Upper lobe of right lung (tissue), 1 donor: ENCODE measurements at regions not wholly inside any gene's neighbourhood (a gene's known extent, or its start where the extent isn't known, plus 50 kb on each side); places are given as distances from the start of the nearest gene placed in this dataset.

Source experiments
- ATAC-seq: fragments of 200-7000 bp; cut with Tn5 transposase; one replicate; pipeline ENCODE4 v1.9.1; 2020; ENCODE audit warnings: mild to moderate bottlenecking, moderate library complexity
- DNase-seq: peaks from one replicate; pipeline ENCODE4 v3.0.0-alpha.2; 2020
- H3K27ac ChIP-seq: fragments of 200-600 bp; one replicate; pipeline ENCODE4 v1.8.0; 2022
- H3K27me3 ChIP-seq: fragments of 200-600 bp; one replicate; pipeline ENCODE4 v1.8.0; 2022; ENCODE audit warnings: mild to moderate bottlenecking
- H3K36me3 ChIP-seq: fragments of 200-600 bp; one replicate; pipeline ENCODE4 v1.8.0; 2022
- H3K4me1 ChIP-seq: fragments of 200-600 bp; one replicate; pipeline ENCODE4 v1.8.0; 2022
- H3K4me3 ChIP-seq: fragments of 200-600 bp; one replicate; pipeline ENCODE4 v1.8.0; 2022; ENCODE audit warnings: mild to moderate bottlenecking
- H3K9me3 ChIP-seq: fragments of 200-600 bp; one replicate; pipeline ENCODE4 v1.8.0; 2022
- CTCF ChIP-seq: fragments of 200-600 bp; IDR thresholded peaks from one replicate; pipeline ENCODE4 v1.8.0; 2022; ENCODE audit warnings: antibody characterized with exemption
- intact Hi-C: fragments of 100-400 bp; cut with DNase I; formaldehyde crosslinking; loops from one replicate; pipeline ENCODE4 v1.11.0; 2022
- donor health status: DM: no; HTN: yes; CAD: no; lungs with severe emphysema.

GRCh38 chr2:120817136-120817955 lies 81.7 kb downstream of the GLI2 start:
- no peak overlapping the region for H3K4me3 ChIP-seq
- DNase-seq (no peak), ATAC-seq (no peak)
- no peaks in the 10 kb centered on the region for H3K4me1 ChIP-seq
- H3K27me3 ChIP-seq, result no peaks in the 10 kb centered on the region
- no peaks in the 10 kb centered on the region for H3K36me3 ChIP-seq
- H3K27ac ChIP-seq, result no peak overlapping the region
- H3K9me3 ChIP-seq, result no peaks in the 10 kb centered on the region
- intact Hi-C loops, result no loop called here
- no peak for TF ChIP-seq CTCF

GRCh38 chr2:120817956-120818325 lies 82.3 kb downstream of the GLI2 start:
- Histone ChIP-seq H3K9me3 (no peaks in the 10 kb centered on the region), H3K36me3 (no peaks in the 10 kb centered on the region), H3K4me1 (no peaks in the 10 kb centered on the region), H3K4me3 (no peak overlapping the region), H3K27me3 (no peaks in the 10 kb centered on the region), H3K27ac (no peak overlapping the region)
- TF ChIP-seq CTCF, result no peak
- intact Hi-C loops, result no loop called here
- DNase-seq (no peak), ATAC-seq (no peak)

- Histone ChIP-seq H3K36me3 (no peaks in the 10 kb centered on the region), H3K4me1 (no peaks in the 10 kb centered on the region), H3K4me3 (no peak overlapping the region), H3K27me3 (no peaks in the 10 kb centered on the region), H3K27ac (no peak overlapping the region), H3K9me3 (no peaks in the 10 kb centered on the region)
- intact Hi-C loops, result no loop called here
- ATAC-seq (peak; percentile 10), DNase-seq (no peak)
- TF ChIP-seq CTCF, result no peak
Measured at GRCh38 chr2:120818441-120818920, 82.8 kb downstream of the GLI2 start.

- H3K4me3 ChIP-seq, result no peak overlapping the region
- no peak for ATAC-seq
- H3K36me3 ChIP-seq, result no peaks in the 10 kb centered on the region
- intact Hi-C loops, result no loop called here
- no peak overlapping the region for H3K27ac ChIP-seq
- no peaks in the 10 kb centered on the region for H3K4me1 ChIP-seq
- H3K27me3 ChIP-seq, result no peaks in the 10 kb centered on the region
- TF ChIP-seq CTCF, result no peak
- DNase-seq, result no peak
- no peaks in the 10 kb centered on the region for H3K9me3 ChIP-seq
Measured at GRCh38 chr2:120819720-120820210, 84.1 kb downstream of the GLI2 start.

- intact Hi-C loops, result no loop called here
- TF ChIP-seq CTCF, result no peak
- no peak for DNase-seq
- H3K27ac ChIP-seq, result no peak overlapping the region
- no peaks in the 10 kb centered on the region for H3K36me3 ChIP-seq
- H3K4me3 ChIP-seq, result no peak overlapping the region
- no peaks in the 10 kb centered on the region for H3K4me1 ChIP-seq
- no peaks in the 10 kb centered on the region for H3K27me3 ChIP-seq
- no peak for ATAC-seq
- no peaks in the 10 kb centered on the region for H3K9me3 ChIP-seq
Measured at GRCh38 chr2:120820263-120820952, 84.7 kb downstream of the GLI2 start.
